Fibroblast of lung (primary cell): ENCODE measurements at regions not wholly inside any gene's neighbourhood (a gene's known extent, or its start where the extent isn't known, plus 50 kb on each side); places are given as distances from the start of the nearest gene placed in this dataset.
A peak's percentile ranks its signal among the peaks of the same experiment; 100 is the strongest.

ENCODE experiments used
- DNase-seq, 2 donors: peaks; one replicate each; pipeline versions ENCODE4 v3.0.0 to v3.0.0-alpha.2; 2010; ENCODE audit warnings: low read depth in 2 of 2
- H2AFZ ChIP-seq: 2 replicates; pipeline ENCODE4 v1.5.1; 2012; ENCODE audit warnings: low read length, control low read depth, inconsistent platforms
- H3K27ac ChIP-seq: 2 replicates; pipeline ENCODE4 v1.5.1; 2011; ENCODE audit warnings: low read length, control low read depth; ENCODE audit not compliant: insufficient read depth
- H3K27me3 ChIP-seq: 2 replicates; pipeline ENCODE4 v1.5.1; 2011; ENCODE audit warnings: mild to moderate bottlenecking, low read length; ENCODE audit not compliant: control insufficient read depth, insufficient read depth
- H3K36me3 ChIP-seq: 2 replicates; pipeline ENCODE4 v1.5.1; 2011; ENCODE audit warnings: low read length; ENCODE audit not compliant: control insufficient read depth, insufficient read depth
- H3K4me1 ChIP-seq: 2 replicates; pipeline ENCODE4 v1.5.1; 2011; ENCODE audit warnings: low read length; ENCODE audit not compliant: control insufficient read depth, insufficient read depth; ENCODE audit errors: extremely low read depth
- H3K4me2 ChIP-seq: 2 replicates; pipeline ENCODE4 v1.5.1; 2011; ENCODE audit warnings: low read length, control low read depth; ENCODE audit not compliant: insufficient read depth; ENCODE audit errors: extremely low read depth
- H3K4me3 ChIP-seq, 4 experiments: fragments of 200-600 bp in 1 of 4; sonication (generic) in 1 of 4; replicated peaks in 1 of 4; 2 replicates each; pipeline ENCODE4 v1.5.1; 2011 to 2016; ENCODE audit warnings: low read length in 4 of 4, low read depth in 3 of 4, mild to moderate bottlenecking in 3 of 4, control low read depth in 2 of 4, inconsistent platforms in 1 of 4, mixed read lengths in 1 of 4; ENCODE audit not compliant: insufficient read depth in 1 of 4; ENCODE audit errors: control extremely low read depth in 1 of 4
- H3K79me2 ChIP-seq: 2 replicates; pipeline ENCODE4 v1.5.1; 2012; ENCODE audit warnings: mild to moderate bottlenecking, low read length, inconsistent platforms; ENCODE audit not compliant: control insufficient read depth, insufficient read depth
- H3K9ac ChIP-seq: 2 replicates; pipeline ENCODE4 v1.5.1; 2011; ENCODE audit warnings: mild to moderate bottlenecking, low read length, control low read depth; ENCODE audit not compliant: insufficient read depth
- H3K9me3 ChIP-seq: 2 replicates; pipeline ENCODE4 v1.5.1; 2012; ENCODE audit warnings: low read depth, low read length; ENCODE audit not compliant: control insufficient read depth, insufficient read depth
- H4K20me1 ChIP-seq: 2 replicates; pipeline ENCODE4 v1.5.1; 2011; ENCODE audit warnings: low read length; ENCODE audit not compliant: control insufficient read depth, insufficient read depth; ENCODE audit errors: extremely low read depth
- CTCF ChIP-seq, 2 donors: IDR thresholded peaks in 1 of 2; conservative IDR thresholded peaks in 1 of 2; 1 replicate in 1 of 2; 2 replicates in 1 of 2; pipeline ENCODE4 v1.5.1; 2011 to 2012; ENCODE audit warnings: low read length in 2 of 2, control low read depth in 1 of 2, inconsistent platforms in 1 of 2, low read depth in 1 of 2, mild to moderate bottlenecking in 1 of 2
- EZH2 ChIP-seq: IDR thresholded peaks from 2 replicates; pipeline ENCODE4 v1.5.1; 2012; ENCODE audit warnings: low read length, control low read depth, mild to moderate bottlenecking; ENCODE audit errors: missing control alignments

GRCh38 chr4:110795971-110796370 is 173.1 kb upstream of the PITX2 start:
- Histone ChIP-seq H3K4me2 (no peak overlapping the region), H3K27me3 (no peaks in the 10 kb centered on the region), H2AFZ (no peak overlapping the region), H3K4me1 (peaks cover 2% of the 10 kb centered on the region), H3K9ac (no peak overlapping the region), H3K4me3 (no peak overlapping the region), H4K20me1 (no peaks in the 10 kb centered on the region), H3K79me2 (no peaks in the 10 kb centered on the region), H3K36me3 (no peaks in the 10 kb centered on the region), H3K27ac (no peak overlapping the region), H3K9me3 (no peaks in the 10 kb centered on the region)
- TF ChIP-seq CTCF (conservative IDR thresholded peaks at IDR 0.05 in 1 of 2, IDR thresholded peaks at IDR 0.05 in 1 of 2; ENCODE audit: low read depth in 1 of 2, low read length in 2 of 2) (no peak), EZH2 (no peak)
- no peak for DNase-seq

GRCh38 chr4:110797486-110797885 is 174.6 kb upstream of the PITX2 start:
- Histone ChIP-seq H3K4me2 (no peak overlapping the region), H3K79me2 (no peaks in the 10 kb centered on the region), H3K4me1 (peaks cover 2% of the 10 kb centered on the region), H3K36me3 (no peaks in the 10 kb centered on the region), H3K9ac (no peak overlapping the region), H3K4me3 (no peak overlapping the region), H3K27ac (no peak overlapping the region), H3K9me3 (no peaks in the 10 kb centered on the region), H3K27me3 (no peaks in the 10 kb centered on the region), H4K20me1 (no peaks in the 10 kb centered on the region), H2AFZ (no peak overlapping the region)
- no peak for DNase-seq
- TF ChIP-seq EZH2 (no peak), CTCF (conservative IDR thresholded peaks at IDR 0.05 in 1 of 2, IDR thresholded peaks at IDR 0.05 in 1 of 2; ENCODE audit: low read depth in 1 of 2, low read length in 2 of 2) (no peak)

- no peaks in the 10 kb centered on the region for H4K20me1 ChIP-seq
These were observed 175.8 kb upstream of the PITX2 start for GRCh38 chr4:110798687-110799086.

More at GRCh38 chr4:110798687-110799086, 175.8 kb upstream of the PITX2 start:
- DNase-seq, result peak in 1 of 2 donors; percentile 15
- H3K27ac ChIP-seq, result no peak overlapping the region
- no peak overlapping the region for H3K4me2 ChIP-seq
- no peaks in the 10 kb centered on the region for H3K9me3 ChIP-seq
- no peaks in the 10 kb centered on the region for H3K36me3 ChIP-seq
- no peaks in the 10 kb centered on the region for H3K4me1 ChIP-seq
- no peaks in the 10 kb centered on the region for H3K27me3 ChIP-seq
- H3K79me2 ChIP-seq, result no peaks in the 10 kb centered on the region
- TF ChIP-seq EZH2 (no peak), CTCF (conservative IDR thresholded peaks at IDR 0.05 in 1 of 2, IDR thresholded peaks at IDR 0.05 in 1 of 2; ENCODE audit: low read depth in 1 of 2, low read length in 2 of 2) (no peak)
- H3K4me3 ChIP-seq, result no peak overlapping the region
- H2AFZ ChIP-seq, result no peak overlapping the region
- H3K9ac ChIP-seq, result no peak overlapping the region
